ENCODE measurements at regions not wholly inside any gene's neighbourhood (a gene's known extent, or its start where the extent isn't known, plus 50 kb on each side); places are given as distances from the start of the nearest gene placed in this dataset.

- H3K27me3 ChIP-seq = no peaks in the 10 kb centered on the region
- H3K4me1 ChIP-seq = no peaks in the 10 kb centered on the region
- H3K9me3 ChIP-seq = peaks cover 0 to 13% of the 10 kb centered on the region in 2 donors
- in situ Hi-C loops (cut with MboI; ENCODE audit: low pct_ligation_motif_present in 1 of 4, low pct_unique_long_range_greater_than_20kb in 1 of 4, low sequenced_read_pairs in 3 of 4) (no loop called here), intact Hi-C loops (cut with DNase I; ENCODE audit: low total_unique reads) (no loop called here)
- 91% methylated on average over 26 of the region's 26 CpGs; no CpG with 5 or more reads in 1 of the 2 donors for WGBS, 2 donors (ENCODE audit: low coverage in 1 of 2)
- H3K27ac ChIP-seq = peak overlapping the region; percentile 31 to 77 (median 66)
- H3K36me3 ChIP-seq = no peaks in the 10 kb centered on the region
- no peak overlapping the region for H3K4me3 ChIP-seq
- TF ChIP-seq POLR2A (IDR thresholded peaks at IDR 0.05) (no peak), EP300 (IDR thresholded peaks at IDR 0.05; ENCODE audit: low read depth) (peak; percentile 56), POLR2AphosphoS5 (IDR thresholded peaks at IDR 0.05) (peak in 2 of 3 donors; percentile 77 to 89)
- TF ChIP-seq, protein P1, sequence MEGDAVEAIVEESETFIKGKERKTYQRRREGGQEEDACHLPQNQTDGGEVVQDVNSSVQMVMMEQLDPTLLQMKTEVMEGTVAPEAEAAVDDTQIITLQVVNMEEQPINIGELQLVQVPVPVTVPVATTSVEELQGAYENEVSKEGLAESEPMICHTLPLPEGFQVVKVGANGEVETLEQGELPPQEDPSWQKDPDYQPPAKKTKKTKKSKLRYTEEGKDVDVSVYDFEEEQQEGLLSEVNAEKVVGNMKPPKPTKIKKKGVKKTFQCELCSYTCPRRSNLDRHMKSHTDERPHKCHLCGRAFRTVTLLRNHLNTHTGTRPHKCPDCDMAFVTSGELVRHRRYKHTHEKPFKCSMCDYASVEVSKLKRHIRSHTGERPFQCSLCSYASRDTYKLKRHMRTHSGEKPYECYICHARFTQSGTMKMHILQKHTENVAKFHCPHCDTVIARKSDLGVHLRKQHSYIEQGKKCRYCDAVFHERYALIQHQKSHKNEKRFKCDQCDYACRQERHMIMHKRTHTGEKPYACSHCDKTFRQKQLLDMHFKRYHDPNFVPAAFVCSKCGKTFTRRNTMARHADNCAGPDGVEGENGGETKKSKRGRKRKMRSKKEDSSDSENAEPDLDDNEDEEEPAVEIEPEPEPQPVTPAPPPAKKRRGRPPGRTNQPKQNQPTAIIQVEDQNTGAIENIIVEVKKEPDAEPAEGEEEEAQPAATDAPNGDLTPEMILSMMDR (IDR thresholded peaks at IDR 0.05) = no peak
- DNase-seq = peak; percentile 23
These were observed 849.9 kb downstream of the RNF144A start for GRCh38 chr2:7766978-7767565.

DNA sequence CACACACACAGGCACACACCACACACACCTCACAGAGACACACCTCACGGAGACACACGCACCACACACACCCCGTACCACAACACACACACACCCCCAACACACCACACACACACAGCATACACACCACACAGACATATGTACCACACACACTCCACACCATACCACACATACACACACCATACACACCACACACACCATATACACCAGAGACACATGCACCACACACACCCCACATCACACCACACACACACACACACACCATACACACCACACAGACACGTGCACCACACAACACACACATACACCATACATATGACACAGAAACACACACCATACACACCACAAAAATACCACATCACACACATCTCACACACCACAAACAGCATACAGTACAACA lies 850.7 kb downstream of the RNF144A start:
- intact Hi-C loops (cut with DNase I; ENCODE audit: low total_unique reads) (no loop called here), in situ Hi-C loops (cut with MboI; ENCODE audit: low pct_ligation_motif_present in 1 of 4, low pct_unique_long_range_greater_than_20kb in 1 of 4, low sequenced_read_pairs in 3 of 4) (no loop called here)
- 83 to 93% methylated on average over 1 to 4 of the region's 4 CpGs for WGBS, 2 donors (ENCODE audit: low coverage in 1 of 2)
- H3K36me3 ChIP-seq = no peaks in the 10 kb centered on the region
- peaks cover 0 to 13% of the 10 kb centered on the region in 2 donors for H3K9me3 ChIP-seq
- no peak overlapping the region for H3K4me3 ChIP-seq
- no peak for DNase-seq
- no peaks in the 10 kb centered on the region for H3K27me3 ChIP-seq
- TF ChIP-seq, protein P1 (IDR thresholded peaks at IDR 0.05) = no peak
- TF ChIP-seq POLR2AphosphoS5 (IDR thresholded peaks at IDR 0.05) (no peak), EP300 (IDR thresholded peaks at IDR 0.05; ENCODE audit: low read depth) (no peak), POLR2A (IDR thresholded peaks at IDR 0.05) (no peak)
- peak overlapping the region in 1 of 4 donors; percentile 77 for H3K27ac ChIP-seq
- H3K4me1 ChIP-seq = peaks cover 0 to 1% (median 0%) of the 10 kb centered on the region in 4 donors

- DNase-seq = no peak
- Histone ChIP-seq H3K27ac (no peak overlapping the region), H3K4me1 (peaks cover 0 to 12% (median 2%) of the 10 kb centered on the region in 4 donors), H3K36me3 (no peaks in the 10 kb centered on the region), H3K9me3 (no peaks in the 10 kb centered on the region), H3K27me3 (no peaks in the 10 kb centered on the region), H3K4me3 (no peak overlapping the region)
- WGBS, 2 donors (ENCODE audit: low coverage in 1 of 2) = 60 to 88% methylated on average over 1 to 5 of the region's 5 CpGs
- TF ChIP-seq, protein P1 (IDR thresholded peaks at IDR 0.05) = no peak
- TF ChIP-seq POLR2AphosphoS5 (IDR thresholded peaks at IDR 0.05) (no peak), EP300 (IDR thresholded peaks at IDR 0.05; ENCODE audit: low read depth) (no peak), POLR2A (IDR thresholded peaks at IDR 0.05) (no peak)
- intact Hi-C loops (cut with DNase I; ENCODE audit: low total_unique reads) (no loop called here), in situ Hi-C loops (cut with MboI; ENCODE audit: low pct_ligation_motif_present in 1 of 4, low pct_unique_long_range_greater_than_20kb in 1 of 4, low sequenced_read_pairs in 3 of 4) (no loop called here)
These were observed 854.6 kb downstream of the RNF144A start for GRCh38 chr2:7771781-7772180.

DNA sequence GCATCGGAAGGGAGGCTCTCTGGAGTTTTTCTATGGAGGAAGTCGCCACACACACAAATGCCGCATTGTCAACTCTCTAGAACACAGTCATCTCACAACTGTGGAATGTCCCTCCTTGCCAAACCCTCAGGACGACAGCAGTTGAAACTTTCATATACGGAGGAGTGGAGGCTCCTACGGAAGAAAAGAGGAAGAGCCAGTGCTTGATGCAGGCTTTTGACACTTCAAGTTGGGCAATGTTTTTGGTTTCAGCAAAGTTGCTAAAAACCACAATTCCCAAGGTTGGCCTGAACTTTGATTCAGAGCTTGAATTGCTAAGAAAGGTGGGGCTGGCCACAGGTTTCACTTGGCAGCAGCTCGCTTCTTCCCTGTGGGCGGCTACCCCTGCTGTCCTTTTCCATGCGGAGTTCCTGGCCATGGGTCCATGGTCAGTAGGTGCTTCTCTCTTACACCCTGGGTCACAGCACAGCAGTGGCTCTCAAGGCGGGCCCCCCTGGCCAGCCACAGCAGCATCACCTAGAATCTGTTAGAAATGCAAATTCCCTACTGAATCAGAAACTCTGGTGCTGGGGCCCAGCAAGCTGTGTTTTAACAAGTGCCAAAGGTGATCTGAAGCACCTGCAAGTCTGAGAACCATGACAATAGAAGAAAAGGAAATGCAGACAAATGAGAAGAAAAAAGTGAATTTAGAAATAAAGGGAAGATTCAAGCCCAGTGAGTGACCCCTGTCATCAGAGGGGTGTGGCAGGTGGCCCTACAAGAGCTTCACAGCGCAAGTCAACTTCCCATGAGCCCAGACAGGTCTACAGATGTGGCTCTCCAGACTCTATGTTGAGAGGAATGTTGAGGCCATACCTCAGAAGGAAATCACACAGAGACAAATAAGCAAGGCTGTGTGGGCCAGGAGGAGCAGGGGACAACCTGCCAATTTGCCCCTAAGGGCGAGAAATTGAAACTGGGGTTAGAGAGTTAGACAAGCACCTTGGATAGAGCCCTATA lies 856.4 kb downstream of the RNF144A start:
- no peaks in the 10 kb centered on the region for H3K9me3 ChIP-seq
- H3K27ac ChIP-seq = no peak overlapping the region
- H3K4me1 ChIP-seq = peaks cover 0 to 12% (median 2%) of the 10 kb centered on the region in 4 donors
- TF ChIP-seq EP300 (IDR thresholded peaks at IDR 0.05; ENCODE audit: low read depth) (no peak), POLR2A (IDR thresholded peaks at IDR 0.05) (no peak), POLR2AphosphoS5 (IDR thresholded peaks at IDR 0.05) (no peak)
- TF ChIP-seq, protein P1 (IDR thresholded peaks at IDR 0.05) = no peak
- H3K4me3 ChIP-seq = no peak overlapping the region
- no peaks in the 10 kb centered on the region for H3K36me3 ChIP-seq
- H3K27me3 ChIP-seq = no peaks in the 10 kb centered on the region
- WGBS, 2 donors (ENCODE audit: low coverage in 1 of 2) = 56 to 62% methylated on average over 4 to 12 of the region's 12 CpGs
- intact Hi-C loops (cut with DNase I; ENCODE audit: low total_unique reads) = no loop called here
- in situ Hi-C loops (cut with MboI; ENCODE audit: low pct_ligation_motif_present in 1 of 4, low pct_unique_long_range_greater_than_20kb in 1 of 4, low sequenced_read_pairs in 3 of 4) = no loop called here
- no peak for DNase-seq
